HG02798 (cell line): ENCODE measurements at regions not wholly inside any gene's neighbourhood (a gene's known extent, or its start where the extent isn't known, plus 50 kb on each side); places are given as distances from the start of the nearest gene placed in this dataset.
"Not testable (repeated sequence)": the region's sequence is repeated elsewhere in the genome, so short reads cannot be mapped to it uniquely, and the experiment has no call there.

Source experiments
- ATAC-seq: cut with Tn5 transposase; IDR thresholded peaks from one replicate; pipeline ENCODE4 v1.9.1; 2021; ENCODE audit warnings: mild to moderate bottlenecking; ENCODE audit not compliant: unreplicated experiment, poor library complexity

DNA sequence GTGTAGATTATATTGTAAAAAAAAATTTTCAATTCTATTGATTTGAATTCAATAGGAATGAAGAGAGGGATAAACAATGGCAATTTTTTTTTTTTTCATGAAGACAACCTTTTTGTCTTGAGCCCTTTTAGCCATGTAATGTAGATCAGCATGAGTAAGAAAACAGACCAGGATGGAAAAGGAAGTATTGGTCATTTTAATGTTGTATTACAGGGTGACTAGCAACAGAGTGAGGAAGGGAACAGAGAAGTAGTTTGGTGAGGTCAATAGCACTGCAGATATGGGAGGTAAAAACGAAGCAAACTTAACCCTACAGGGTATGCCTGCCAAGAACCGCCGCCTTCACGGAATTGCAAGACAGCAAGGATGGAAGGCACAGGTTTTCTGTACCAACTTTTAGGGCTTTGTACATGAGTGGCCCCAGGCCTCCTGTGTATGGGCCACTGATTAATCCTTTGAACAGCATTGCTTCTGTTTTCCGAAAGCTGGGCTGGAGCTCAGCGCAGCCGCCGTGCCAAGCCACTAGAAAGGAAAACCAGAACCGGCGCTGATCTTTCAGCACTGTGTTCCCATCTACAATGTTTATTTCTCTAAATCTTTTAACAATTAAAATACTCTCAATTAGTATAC lies 383.7 kb downstream of the CENPW start:
- ATAC-seq = no peak

DNA sequence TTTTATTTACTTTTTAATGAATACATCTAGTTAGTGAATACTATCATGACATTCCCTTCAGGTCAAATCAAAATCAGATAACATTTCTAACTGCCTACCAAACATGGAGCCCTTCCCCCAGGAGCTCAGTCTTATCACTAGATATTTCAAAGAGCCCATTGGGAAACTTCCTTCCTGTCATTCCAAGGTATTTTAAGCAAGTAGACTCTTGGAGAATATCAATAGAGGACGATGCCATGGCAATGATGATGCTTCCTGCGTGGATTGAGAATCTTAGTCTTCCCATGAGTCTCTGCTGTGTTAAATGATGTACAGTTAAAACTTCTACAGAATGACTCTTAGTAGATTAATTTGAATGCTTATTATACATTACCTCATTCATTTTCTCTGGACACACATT lies 384.9 kb downstream of the CENPW start:
- ATAC-seq = no peak

DNA sequence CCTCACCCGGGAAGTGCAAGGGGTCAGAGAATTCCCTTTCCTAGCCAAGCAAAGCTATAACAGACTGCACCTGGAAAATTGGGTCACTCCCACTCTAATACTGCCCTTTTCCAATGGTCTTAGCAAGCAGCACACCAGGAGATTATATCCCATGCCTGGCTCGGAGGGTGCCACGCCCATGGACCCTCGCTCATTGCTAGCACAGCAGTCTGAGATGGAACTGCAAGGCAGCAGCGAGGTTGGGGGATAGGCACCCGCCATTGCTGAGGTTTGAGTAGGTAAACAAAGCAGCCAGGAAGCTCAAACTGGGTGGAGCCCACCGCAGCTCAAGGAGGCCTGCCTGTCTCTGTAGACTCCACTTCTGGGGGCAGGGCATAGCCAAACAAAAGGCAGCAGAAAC lies 386.5 kb downstream of the CENPW start:
- ATAC-seq = not testable (repeated sequence)

DNA sequence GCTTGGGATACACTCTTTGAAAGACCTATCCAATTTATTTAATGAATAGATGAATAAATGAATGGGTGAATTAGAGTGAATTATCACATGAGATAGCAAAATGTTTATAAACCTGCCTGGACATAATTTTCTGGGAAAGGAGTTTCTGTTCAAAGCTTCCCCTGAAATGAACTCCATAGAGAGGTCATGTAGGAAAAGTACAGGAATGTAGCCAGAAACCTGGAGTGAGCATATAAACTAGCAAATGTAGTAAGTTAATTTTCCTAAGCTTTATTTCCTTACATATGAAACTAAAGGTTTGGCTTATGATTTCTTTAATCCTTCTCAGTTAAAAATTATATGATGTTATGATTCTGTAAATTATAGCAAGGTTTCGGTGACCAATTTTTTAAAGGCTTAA lies 380.3 kb upstream of the RSPO3 start:
- no peak for ATAC-seq

DNA sequence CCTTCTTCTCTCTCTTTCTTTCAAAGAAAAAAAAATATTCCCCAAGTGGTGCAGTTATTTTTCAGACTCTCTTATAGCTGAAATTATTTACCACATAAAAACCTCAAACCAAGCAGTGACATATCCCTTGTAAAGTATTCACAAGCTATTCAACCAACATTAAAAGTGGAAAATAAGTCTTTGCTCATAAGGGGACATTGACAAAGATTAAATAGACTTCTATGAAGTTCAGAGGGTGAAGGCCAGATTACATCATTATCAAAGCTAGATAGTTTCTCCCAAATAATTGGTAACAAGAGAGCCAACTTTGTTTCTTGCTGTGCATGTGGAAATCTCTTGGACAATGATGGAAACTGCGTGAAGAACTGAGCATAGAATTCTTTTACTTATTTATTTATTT lies 379.8 kb upstream of the RSPO3 start:
- ATAC-seq = no peak

DNA sequence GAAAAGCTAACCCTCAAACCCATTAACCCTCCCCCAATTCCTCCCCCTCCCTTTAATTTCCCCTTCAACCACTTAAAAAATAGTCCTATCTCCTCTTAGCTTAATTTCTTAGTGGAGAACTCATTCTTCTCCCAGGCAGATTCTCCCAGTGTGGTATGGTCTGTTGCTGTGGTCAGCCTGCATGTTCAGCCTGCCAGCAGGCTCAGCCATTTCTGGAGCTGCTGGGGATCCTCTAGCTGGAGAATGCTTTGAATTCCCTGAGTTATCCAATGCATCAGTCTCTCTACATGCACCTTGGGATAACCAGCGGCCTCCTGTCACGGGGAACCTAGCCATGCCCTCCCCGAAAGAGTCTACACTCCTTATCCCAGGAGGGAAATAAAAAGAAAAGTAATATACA lies 375.4 kb upstream of the RSPO3 start:
- ATAC-seq = no peak

DNA sequence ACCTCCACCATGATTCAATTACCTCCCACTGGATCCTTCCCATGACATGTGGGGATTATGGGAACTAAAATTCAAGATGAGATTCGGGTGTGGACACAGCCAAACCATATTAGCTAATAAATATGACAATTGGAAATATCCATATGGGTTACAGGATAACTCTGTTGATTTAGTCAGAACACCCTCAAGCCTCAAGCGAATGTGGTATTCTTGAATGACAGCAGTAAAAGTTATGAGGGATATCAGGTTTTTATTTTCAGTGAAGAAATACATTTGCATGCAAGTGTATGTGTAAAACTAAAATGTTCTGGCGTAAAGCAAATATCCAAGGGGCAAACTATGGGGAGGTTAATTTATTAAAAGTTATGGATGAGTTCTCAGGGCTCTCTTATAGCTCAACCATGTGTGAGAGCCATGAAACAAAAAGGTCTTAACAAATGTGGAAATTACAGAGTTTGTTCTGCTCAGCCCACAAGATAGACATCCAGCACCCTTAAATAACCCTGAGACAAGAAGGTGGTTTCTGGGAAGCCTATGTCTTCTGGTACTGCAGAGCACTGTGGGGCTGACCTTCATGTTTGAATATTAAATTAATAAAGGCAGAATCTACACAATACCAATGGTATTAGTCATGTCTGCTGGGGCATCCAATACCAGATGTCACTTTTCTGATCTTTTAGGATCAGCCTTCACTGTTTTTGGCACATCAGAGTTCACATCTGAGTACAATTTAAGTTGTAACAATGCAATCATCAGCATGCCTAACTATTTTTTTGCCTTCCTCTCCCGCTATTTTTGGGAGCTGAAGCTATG lies 370.5 kb upstream of the RSPO3 start:
- ATAC-seq = no peak

DNA sequence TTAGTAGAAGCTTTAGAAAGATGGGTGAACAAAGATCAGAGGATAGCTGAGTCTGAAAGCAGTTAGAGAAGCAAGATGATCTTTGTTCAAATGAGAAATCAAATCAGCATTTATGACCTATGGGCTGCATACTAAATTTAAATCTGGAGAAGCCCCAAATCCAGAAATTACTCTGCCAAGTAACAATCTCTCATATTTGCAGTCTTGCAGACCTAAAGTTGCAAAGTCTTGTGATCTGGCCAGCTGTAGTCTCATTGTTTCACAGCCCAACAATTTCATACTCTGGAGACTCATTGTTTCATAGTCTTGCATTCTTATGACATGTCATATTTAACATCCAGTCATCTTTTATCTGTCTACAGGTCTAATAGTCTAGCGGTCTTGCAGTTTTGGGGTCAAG lies 364.9 kb upstream of the RSPO3 start:
- no peak for ATAC-seq

DNA sequence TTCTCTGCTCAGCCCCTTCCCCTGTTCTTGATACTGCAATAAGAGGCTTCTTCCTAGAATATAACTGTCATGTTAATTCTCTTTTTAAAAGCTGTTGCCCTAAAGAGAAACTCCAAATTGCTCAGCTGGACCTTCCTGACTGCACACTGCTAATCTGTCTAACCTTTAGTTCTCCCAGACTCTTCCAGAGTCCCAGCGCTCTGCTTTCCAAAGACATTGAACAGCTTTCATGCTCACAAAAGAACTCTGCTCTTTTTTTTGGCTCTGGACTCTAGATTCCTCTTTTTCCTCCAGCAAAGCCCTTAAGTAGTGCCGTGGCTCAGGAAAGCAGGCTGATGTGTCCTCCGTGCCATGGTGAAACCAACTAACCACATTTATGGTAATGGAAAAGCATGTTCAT lies 356.6 kb upstream of the RSPO3 start:
- ATAC-seq = no peak

DNA sequence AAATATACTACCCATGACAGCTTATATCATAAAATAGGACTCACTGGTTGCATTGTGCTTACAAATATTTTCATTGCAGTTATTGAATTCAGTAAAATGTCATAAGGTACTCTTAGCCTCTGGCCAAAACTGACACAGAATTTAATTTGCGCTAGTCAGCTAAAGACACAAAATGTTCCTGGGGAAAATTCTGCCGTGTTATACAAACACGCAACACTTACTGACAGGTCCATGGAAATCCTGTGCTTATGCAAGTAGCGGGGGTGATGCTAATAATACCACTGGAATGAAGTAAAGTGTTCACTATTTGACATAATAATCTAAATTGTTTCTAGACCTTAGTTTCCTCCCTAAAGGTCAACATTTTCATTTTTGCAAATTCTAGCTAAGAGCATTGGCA lies 354.4 kb upstream of the RSPO3 start:
- ATAC-seq = no peak

DNA sequence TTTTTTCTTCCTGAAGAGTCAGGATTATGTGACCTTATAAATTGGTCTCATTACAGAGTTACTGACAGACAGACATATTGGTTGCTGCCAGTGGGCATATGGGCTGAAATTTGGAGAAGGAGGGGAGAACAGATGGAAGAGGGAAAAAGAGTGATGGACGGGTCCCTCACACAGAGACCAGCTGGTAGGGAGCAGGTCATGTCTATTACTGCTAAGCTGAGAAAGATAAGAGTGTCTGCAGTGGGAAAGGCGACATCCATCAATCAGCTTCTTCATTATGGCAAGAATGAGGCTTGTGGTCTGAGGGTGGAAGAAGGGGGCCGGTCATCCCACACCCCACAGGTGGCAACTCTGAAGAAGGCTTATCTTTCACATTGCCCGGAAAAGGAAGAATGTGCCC lies 353.8 kb upstream of the RSPO3 start:
- ATAC-seq = no peak

DNA sequence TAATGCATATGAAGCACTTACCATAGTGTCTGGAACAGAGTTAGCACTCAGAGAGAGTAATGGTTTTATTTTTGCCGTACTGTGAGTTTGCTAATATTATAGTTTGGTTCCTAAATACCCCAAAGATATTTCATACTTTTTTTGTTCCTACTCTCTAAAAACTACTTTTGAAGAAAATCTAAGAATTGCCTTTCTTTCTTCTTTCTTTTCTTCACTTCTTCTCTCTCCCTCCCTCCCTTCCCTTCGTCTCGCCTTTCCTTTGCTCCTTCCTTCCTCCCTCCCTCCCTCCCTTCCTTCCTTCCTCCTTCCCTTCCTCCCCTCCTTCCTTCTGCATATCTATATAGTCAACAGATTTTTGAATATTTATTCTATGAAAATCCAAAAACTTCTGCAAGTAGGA lies 351.7 kb upstream of the RSPO3 start:
- no peak for ATAC-seq

DNA sequence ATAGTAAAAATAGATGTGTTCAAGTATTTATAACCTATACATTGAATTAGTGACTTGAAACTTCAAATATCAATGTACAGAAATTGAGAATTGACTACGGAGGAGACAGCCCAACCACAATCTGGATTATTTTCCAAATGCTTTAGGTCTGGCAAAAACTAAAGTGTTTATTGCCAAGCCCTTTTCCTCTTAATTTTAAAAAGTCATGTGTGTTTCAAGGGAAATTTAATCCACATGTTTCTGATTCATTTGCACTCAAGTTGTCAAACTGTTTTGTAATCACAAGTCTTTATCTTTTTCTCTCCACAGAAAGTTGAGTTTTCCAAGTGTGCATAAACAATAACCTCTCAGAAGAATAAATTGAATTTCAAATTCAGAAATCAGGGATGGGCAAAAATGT lies 350.8 kb upstream of the RSPO3 start:
- no peak for ATAC-seq

DNA sequence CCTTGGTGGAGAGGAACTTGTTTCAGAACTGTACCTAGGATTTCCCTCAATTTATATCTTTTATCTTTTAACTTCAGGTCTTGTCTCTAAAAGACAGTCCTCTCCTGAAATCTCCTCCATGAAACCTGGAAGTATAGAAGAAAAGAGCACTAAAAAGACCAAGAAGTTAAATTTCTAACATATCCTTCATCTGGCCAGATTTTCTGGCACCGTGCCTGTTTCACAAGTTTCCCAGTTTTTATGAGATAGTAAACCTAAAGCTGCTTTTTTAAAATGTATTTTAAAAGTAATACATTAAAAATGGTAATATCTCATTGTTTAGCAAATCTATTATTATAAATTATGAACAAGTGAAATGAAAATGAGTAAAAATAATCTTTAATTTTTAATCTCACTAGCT lies 348.3 kb upstream of the RSPO3 start:
- ATAC-seq = no peak

DNA sequence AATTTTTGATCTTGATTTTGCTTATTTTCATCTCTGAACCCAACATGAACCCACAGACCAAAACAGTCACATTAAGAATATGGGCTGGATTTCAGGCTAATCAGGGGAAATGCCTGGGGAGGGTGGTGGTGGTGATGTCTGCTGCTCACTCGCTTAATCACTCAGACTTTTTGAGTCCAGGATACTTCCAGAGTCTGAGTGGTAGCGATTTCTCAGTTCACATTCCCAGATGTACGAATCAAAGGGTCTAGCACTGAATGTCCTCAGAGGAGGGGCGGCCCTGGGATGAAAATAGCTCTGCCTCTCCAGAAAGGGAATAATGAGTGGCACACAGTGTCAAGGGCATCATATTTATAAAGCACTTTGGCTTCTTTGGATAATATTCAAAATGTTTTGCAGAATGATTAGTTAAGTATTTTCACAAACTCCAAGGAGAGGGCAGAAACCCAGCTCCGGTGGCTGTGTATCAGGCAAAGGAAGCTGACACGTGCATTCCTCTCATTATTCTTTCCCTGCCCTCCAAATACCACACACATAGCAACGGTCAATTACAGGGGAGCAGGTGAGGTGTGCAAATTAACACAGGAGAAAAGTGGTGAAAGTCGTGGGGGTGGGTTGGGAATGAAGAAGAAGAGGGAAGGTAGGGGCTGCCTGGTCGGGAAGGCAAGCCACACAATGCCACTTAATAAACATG lies 345.2 kb upstream of the RSPO3 start:
- no peak for ATAC-seq

DNA sequence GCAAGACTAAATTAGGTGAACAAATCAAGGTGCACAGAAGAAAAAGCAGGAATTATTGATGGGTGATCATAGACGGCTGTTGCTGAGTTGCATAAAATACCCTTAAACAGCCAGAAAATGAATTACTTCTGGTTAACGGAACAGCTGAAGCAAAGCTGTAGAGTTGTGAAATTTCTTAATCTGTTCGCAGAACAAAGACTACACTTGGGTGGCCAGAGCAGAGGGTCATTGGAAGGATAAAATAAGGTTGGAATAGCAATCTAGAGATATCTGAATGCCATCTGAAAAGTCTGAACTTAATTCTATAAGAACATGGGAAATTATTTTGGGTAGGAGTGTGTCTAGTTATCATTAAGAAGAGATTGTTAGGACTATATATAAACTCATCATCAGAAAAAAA lies 339.1 kb upstream of the RSPO3 start:
- ATAC-seq = no peak

DNA sequence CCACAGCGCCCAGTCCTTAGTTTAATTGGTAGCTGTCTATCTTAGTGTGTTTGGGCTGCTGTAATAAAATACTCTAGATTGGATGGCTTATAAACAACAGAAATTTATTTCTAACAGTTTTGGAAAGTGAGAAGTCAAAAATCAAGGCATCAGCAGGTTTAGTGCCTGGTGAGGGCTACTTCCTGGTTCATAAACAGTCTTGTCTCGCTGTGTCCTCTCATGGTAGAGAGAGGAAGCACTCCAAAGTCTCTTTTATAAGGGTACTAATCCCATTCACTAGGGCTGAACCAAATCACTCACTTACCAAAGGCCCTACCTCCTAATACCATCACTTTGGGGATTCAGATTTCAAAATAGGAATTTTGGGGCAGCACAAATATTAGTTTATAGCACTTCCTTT lies 336.9 kb upstream of the RSPO3 start:
- no peak for ATAC-seq

DNA sequence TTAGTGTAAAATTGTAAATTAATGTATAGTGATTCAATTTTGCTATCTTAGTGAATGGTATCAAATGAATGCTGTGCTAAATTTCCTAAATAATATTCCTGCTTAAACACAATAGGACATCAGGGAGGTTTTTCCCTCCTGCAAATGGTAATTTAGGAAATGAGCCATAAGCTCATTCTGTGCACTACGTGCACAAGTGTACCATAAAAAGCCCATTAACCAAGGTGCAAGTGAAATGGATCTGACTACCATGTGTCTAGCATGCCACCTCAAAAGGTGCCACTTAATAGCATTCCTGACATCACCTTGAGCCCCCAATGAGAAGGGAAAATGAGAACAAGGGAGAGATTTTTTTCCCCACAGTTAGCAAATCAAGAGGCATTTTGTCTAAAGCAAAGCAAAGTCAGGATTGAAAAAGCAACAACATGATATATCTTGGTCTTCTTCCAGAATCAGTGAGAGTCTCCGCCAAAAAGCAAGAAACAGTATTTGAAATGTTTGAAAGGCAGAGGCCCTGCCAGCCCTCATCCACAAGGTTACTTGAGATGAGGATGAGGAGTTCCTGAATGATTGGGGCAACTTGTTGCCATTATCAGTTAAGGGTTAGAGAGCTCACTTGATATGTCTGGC lies 334.2 kb upstream of the RSPO3 start:
- ATAC-seq = no peak

DNA sequence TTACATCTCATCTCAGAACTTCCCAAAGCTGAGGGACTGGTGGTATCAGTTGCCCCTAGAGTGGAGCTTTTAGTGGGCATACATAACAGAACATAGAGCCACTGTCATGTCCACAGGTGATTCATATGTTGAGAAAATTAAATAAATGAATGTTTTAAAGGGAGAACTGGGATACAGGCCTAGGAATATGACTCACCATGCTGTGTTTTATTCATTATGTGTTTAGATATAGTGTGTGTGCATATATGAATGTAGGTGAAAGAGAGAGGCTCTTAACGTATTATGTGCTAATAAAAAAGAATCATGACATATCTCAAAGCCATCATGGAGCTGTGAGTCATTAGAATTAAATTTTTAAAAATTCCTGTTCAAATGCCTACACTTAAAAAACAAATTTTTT lies 332.2 kb upstream of the RSPO3 start:
- ATAC-seq = no peak

DNA sequence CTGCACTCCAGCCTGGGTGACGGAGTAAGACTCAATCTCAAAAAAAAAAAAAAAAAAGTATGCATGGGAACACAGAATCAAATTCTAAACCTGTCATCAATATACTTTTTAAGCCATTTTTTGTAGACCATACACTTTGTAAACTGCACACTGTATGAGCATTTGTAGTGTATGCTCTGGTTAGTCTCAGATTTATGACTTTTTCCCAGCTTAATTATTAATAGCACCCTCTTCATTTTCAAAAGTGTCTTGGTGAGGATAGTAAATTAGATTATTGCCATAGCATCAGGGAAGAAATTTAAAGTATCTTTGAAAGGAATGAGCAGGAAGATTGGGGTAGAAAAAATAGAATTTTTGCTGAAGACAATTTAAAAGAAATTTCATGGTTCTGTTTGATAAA lies 330.8 kb upstream of the RSPO3 start:
- ATAC-seq = no peak

DNA sequence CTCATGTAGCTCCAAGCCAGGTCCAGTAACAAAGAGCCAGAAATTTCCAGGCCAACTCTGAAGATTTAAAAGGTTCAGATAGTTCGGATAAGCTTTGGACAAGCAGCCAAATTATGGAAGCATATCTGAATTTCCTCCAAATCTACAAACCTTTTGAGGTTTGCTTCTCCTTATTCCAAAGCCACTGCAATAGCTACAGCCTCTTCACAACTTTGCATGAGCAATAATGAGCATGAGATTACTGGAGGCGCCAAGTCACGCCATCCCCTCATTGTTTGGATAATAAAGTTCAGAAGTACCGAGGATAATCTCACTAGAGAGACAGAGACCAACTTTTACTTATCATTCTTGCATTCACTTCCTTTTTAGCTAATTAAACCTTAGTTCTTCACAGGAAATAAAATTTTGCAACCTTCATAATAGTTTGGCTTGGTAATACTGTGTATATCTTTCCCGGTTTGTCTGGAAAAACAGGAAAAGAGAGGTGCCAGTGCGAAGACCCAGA lies 329.6 kb upstream of the RSPO3 start:
- ATAC-seq = no peak
